Kidney epithelial cell (primary cell): ENCODE measurements at regions not wholly inside any gene's neighbourhood (a gene's known extent, or its start where the extent isn't known, plus 50 kb on each side); places are given as distances from the start of the nearest gene placed in this dataset.

Experiments
- DNase-seq: peaks from one replicate; pipeline ENCODE4 v3.0.0-alpha.2; 2010; ENCODE audit warnings: low read depth
- H3K27me3 ChIP-seq: 2 replicates; pipeline ENCODE4 v1.6.0; 2011; ENCODE audit warnings: low read length; ENCODE audit not compliant: control insufficient read depth, insufficient read depth
- H3K36me3 ChIP-seq: 2 replicates; pipeline ENCODE4 v1.5.1; 2011; ENCODE audit warnings: low read length; ENCODE audit not compliant: control insufficient read depth, insufficient read depth
- H3K4me3 ChIP-seq: 2 replicates; pipeline ENCODE4 v1.5.1; 2011; ENCODE audit warnings: low read depth, mild to moderate bottlenecking, control low read depth, low read length
- TF ChIP-seq, protein P1 (sequence below): IDR thresholded peaks from 2 replicates; pipeline ENCODE4 v1.5.1; 2011; ENCODE audit warnings: mild to moderate bottlenecking, moderate library complexity, low read length, control low read depth, inconsistent platforms; ENCODE audit not compliant: insufficient read depth, poor library complexity, severe bottlenecking

DNA sequence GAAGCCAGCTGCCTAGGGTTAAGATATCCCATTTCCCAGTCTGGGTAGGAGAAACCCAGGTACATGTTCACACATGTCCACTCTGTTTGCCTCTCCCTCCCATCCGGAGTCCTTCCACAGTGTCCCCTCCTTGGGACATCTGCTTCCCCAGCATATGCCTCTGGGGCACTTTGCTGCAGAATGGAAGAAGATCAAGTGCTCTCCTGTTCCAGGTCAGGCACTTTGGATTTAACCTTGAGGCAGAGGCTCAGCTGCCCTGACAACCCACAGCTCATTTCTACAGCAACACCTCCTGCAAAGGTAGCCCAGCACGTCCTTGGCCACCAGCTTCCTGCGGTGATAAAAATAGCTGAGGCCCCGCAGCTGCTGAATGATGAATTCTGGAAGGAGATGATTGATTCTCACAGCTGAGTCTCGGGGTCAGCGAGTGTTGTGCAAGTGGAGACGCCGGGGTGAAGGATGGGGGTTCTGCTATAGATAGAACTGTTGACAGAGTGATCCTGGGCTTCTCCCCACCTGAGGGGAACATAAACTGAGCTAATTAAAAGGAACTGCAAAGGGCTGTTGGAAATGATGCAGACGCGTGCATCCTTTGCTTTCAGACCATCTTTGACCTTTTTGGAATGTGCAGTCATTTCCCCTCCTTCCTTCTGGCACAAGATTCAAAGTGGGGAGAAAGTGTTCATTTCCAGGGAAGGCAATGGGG, 145.0 kb downstream of the SLC38A6 start:
- TF ChIP-seq, protein P1, sequence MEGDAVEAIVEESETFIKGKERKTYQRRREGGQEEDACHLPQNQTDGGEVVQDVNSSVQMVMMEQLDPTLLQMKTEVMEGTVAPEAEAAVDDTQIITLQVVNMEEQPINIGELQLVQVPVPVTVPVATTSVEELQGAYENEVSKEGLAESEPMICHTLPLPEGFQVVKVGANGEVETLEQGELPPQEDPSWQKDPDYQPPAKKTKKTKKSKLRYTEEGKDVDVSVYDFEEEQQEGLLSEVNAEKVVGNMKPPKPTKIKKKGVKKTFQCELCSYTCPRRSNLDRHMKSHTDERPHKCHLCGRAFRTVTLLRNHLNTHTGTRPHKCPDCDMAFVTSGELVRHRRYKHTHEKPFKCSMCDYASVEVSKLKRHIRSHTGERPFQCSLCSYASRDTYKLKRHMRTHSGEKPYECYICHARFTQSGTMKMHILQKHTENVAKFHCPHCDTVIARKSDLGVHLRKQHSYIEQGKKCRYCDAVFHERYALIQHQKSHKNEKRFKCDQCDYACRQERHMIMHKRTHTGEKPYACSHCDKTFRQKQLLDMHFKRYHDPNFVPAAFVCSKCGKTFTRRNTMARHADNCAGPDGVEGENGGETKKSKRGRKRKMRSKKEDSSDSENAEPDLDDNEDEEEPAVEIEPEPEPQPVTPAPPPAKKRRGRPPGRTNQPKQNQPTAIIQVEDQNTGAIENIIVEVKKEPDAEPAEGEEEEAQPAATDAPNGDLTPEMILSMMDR = no peak
- Histone ChIP-seq H3K36me3 (no peaks in the 10 kb centered on the region), H3K4me3 (no peak overlapping the region), H3K27me3 (no peaks in the 10 kb centered on the region)
- no peak for DNase-seq

DNA sequence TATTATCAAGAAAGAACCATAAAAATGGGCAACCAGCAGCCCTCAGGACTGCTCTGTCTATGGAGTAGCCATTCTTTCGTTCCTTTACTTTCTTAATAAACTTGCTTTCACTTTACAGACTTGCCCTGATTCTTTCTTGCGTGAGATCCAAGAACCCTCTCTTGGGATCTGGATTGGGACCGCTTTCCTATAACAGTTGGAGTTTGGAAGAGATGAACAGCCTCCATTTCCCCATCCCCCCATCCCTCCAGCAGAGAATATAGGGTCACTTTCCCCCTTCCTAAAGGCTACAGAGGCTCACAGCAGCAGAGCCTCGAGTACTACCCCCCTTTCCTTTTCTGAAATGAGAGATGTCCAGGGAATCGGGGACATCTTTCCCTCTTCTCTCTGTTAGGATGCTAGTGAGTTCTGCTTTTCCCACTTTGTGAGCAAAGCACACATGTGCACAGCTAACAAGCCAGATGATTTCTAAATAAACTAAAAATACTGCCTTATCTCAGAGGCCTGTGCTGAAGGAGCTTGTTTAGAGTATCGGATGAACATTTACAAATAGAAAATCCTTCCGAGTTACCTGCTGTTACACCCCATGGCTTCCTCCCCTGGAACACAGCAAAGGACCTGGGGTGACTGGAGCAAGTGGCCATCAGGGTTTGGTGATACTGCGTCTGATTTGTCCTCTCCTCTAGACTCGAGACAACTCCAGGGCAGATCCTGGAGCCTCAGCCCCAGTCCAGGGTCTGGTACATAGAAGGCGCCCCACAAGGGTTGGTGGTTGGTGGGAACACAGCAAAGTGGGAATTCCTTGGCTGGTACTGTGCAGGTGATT, 144.2 kb downstream of the SLC38A6 start:
- Histone ChIP-seq H3K27me3 (no peaks in the 10 kb centered on the region), H3K4me3 (no peak overlapping the region), H3K36me3 (no peaks in the 10 kb centered on the region)
- no peak for DNase-seq
- TF ChIP-seq, protein P1 = no peak

DNA sequence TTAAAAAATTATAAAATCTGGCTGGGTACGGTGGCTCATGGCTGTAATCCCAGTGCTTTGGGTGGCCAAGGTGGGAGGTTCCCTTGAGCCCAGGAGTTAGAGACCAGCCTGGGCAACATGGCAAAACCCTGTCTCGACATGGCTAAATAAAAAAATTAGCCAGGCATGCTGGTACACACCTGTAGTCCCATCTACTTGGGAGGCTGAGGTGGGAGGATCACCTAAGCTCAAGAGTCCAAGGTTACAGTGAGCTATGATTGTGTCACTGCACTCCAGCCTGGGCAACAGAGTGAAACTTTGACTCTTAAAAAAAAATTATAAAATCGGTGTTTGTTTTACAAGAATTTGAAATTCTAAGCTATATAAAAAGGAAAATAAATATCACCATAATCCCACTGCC, 141.8 kb downstream of the SLC38A6 start:
- H3K36me3 ChIP-seq = no peaks in the 10 kb centered on the region
- H3K4me3 ChIP-seq = no peak overlapping the region
- H3K27me3 ChIP-seq = no peaks in the 10 kb centered on the region
- TF ChIP-seq, protein P1 = no peak
- no peak for DNase-seq

DNA sequence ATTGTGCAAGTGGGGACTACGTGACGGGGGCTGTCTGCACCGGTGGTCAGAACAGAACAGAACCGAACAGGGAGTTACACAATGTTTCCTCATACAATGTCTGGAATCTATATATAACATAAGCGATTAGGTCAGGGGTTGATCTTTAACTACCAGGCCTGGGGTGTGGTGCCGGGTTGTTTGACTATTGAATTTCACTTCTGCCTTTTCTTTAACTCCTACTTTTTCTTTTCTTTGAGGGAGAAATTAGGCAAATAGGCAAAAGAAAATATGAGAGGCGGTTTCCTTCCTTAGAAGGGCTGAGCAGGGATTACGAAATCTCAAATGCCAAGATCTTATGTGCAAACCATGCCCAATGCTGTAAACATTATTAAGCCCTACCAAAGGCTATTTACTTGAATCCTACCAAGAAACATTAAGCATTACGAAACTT, 140.3 kb downstream of the SLC38A6 start:
- no peak overlapping the region for H3K4me3 ChIP-seq
- TF ChIP-seq, protein P1 = no peak
- no peaks in the 10 kb centered on the region for H3K27me3 ChIP-seq
- H3K36me3 ChIP-seq = no peaks in the 10 kb centered on the region
- no peak for DNase-seq

DNA sequence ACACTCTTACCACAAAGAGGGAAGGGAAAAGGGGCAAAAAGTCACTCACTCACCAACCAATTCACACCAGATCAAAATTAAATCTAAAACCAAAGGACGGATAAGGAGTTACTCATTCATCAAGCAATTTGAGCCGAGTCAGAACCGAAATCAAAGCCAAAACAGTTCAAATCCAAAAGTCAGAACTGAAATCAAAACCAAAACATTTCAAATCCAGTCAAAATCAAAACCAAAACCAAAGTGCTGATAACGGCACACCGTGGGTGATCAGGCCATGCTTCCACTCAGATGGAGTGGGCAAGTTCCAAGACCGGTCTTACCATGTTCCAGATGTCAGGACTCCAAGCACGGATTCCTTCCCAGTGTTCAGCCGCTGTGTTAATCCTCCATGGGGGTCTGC, 139.5 kb downstream of the SLC38A6 start:
- DNase-seq = no peak
- Histone ChIP-seq H3K27me3 (no peaks in the 10 kb centered on the region), H3K36me3 (no peaks in the 10 kb centered on the region), H3K4me3 (no peak overlapping the region)
- TF ChIP-seq, protein P1 = no peak
